HepG2 (cell line): ENCODE measurements at regions not wholly inside any gene's neighbourhood (a gene's known extent, or its start where the extent isn't known, plus 50 kb on each side); places are given as distances from the start of the nearest gene placed in this dataset.

Experiments
- ATAC-seq: fragments of 200-7000 bp; cut with Tn5 transposase; 3 replicates; pipeline ENCODE4 v1.9.1; 2020; ENCODE audit warnings: mild to moderate bottlenecking, moderate library complexity
- BruUV-seq: library from RNA; stranded (reverse); fragments of 400-500 nt; replicated peaks from 2 replicates; lab custom pipeline; 2021; lab: Mats Ljungman, UMichigan
- CTCF ChIA-PET: fragments of 300-600 bp; formaldehyde crosslinking; extraction: SDS; loops from one replicate; lab custom pipeline; 2021; ENCODE audit warnings: low total read pairs, inconsistent platforms, low intra/inter-chr PET ratio; lab: Yijun Ruan, JAX
- POLR2A ChIA-PET: fragments of 350-600 bp; sonication (Branson Sonifier 250); formaldehyde crosslinking; loops from one replicate; lab custom pipeline; 2020; ENCODE audit warnings: antibody characterized with exemption, inconsistent platforms; lab: Yijun Ruan, JAX
- DNase-seq: peaks from one replicate; pipeline ENCODE4 v3.0.0-alpha.2; 2015; ENCODE audit warnings: low spot score
- FAIRE-seq: peaks from 3 replicates; lab custom pipeline; 2011; peaks lifted over from hg19 to GRCh38; lab: Jason Lieb, UNC
- H2AFZ ChIP-seq: one replicate; pipeline ENCODE4 v1.6.1; 2011; ENCODE audit warnings: low read length, inconsistent platforms
- H3K27ac ChIP-seq: fragments of 300-600 bp; 3 replicates; pipeline ENCODE4 v1.8.0; 2011; ENCODE audit warnings: mixed run types, mild to moderate bottlenecking, mixed read lengths, low read length, inconsistent platforms; ENCODE audit not compliant: insufficient read depth; ENCODE audit errors: extremely low read length
- H3K27me3 ChIP-seq, 2 experiments: fragments of 200-600 bp in 1 of 2; 2 replicates in 1 of 2; 3 replicates in 1 of 2; pipeline versions ENCODE4 v1.6.0 to v1.8.0; 2011; ENCODE audit warnings: low read length in 2 of 2, mild to moderate bottlenecking in 2 of 2, moderate library complexity in 2 of 2, inconsistent platforms in 1 of 2; ENCODE audit not compliant: insufficient read depth in 2 of 2, control insufficient read depth in 1 of 2
- H3K36me3 ChIP-seq, 2 experiments: fragments of 200-600 bp in 1 of 2; replicated peaks in 1 of 2; 2 replicates in 1 of 2; 3 replicates in 1 of 2; pipeline versions ENCODE4 v1.5.1 to v1.8.0; 2011; ENCODE audit warnings: low read length in 2 of 2, inconsistent platforms in 1 of 2; ENCODE audit not compliant: insufficient read depth in 2 of 2, control insufficient read depth in 1 of 2
- H3K4me1 ChIP-seq: 2 replicates; pipeline ENCODE4 v1.5.1; 2012; ENCODE audit warnings: low read length, inconsistent platforms; ENCODE audit not compliant: insufficient read depth
- H3K4me2 ChIP-seq: 2 replicates; pipeline ENCODE4 v1.6.0; 2011; ENCODE audit warnings: low read depth, low read length, inconsistent platforms
- H3K4me3 ChIP-seq, 3 experiments: fragments of 200-600 bp in 1 of 3; sonication (generic), shearing (Covaris generic) in 1 of 3; replicated peaks in 1 of 3; 2 replicates each; pipeline ENCODE4 v1.5.1; 2011 to 2016; ENCODE audit warnings: low read length in 3 of 3, inconsistent platforms in 2 of 3, low read depth in 2 of 3, mild to moderate bottlenecking in 2 of 3, control low read depth in 1 of 3, mixed read lengths in 1 of 3; ENCODE audit not compliant: insufficient read depth in 1 of 3
- H3K79me2 ChIP-seq: one replicate; pipeline ENCODE4 v1.6.1; 2011; ENCODE audit warnings: low read length, inconsistent platforms; ENCODE audit not compliant: insufficient read depth
- H3K9ac ChIP-seq: 2 replicates; pipeline ENCODE4 v1.6.0; 2011; ENCODE audit warnings: mild to moderate bottlenecking, low read depth, low read length, inconsistent platforms; ENCODE audit not compliant: insufficient read depth
- H3K9me3 ChIP-seq: 2 replicates; pipeline ENCODE4 v1.5.1; 2012; ENCODE audit warnings: mild to moderate bottlenecking, low read length
- H4K20me1 ChIP-seq: 2 replicates; pipeline ENCODE4 v1.6.0; 2011; ENCODE audit warnings: inconsistent platforms, mild to moderate bottlenecking, low read length, moderate library complexity; ENCODE audit not compliant: insufficient read depth
- FOSL2 ChIP-seq: sonication (generic); formaldehyde crosslinking; IDR thresholded peaks from 2 replicates; pipeline ENCODE4 v1.4.0; 2020; ENCODE audit warnings: missing genetic modification reagents
- IKZF5 ChIP-seq: IDR thresholded peaks from 2 replicates; pipeline ENCODE4 v1.6.1; 2018; ENCODE audit warnings: missing genetic modification reagents, mild to moderate bottlenecking, missing compliant biosample characterization
- RELA ChIP-seq: sonication (generic); formaldehyde crosslinking; IDR thresholded peaks from 2 replicates; pipeline ENCODE4 v1.4.0; 2020; ENCODE audit warnings: missing genetic modification reagents
- ZFP91 ChIP-seq: sonication (generic); formaldehyde crosslinking; IDR thresholded peaks from 2 replicates; pipeline ENCODE4 v1.9.0; 2022; ENCODE audit warnings: missing genetic modification reagents, mild to moderate bottlenecking, borderline replicate concordance
- ZNF253 ChIP-seq: sonication (generic); formaldehyde crosslinking; IDR thresholded peaks from 2 replicates; pipeline ENCODE4 v1.8.0; 2022; ENCODE audit warnings: mild to moderate bottlenecking, missing genetic modification reagents, borderline replicate concordance
- ZNF274 ChIP-seq: sonication (generic); formaldehyde crosslinking; IDR thresholded peaks from 2 replicates; pipeline ENCODE4 v1.5.1; 2020; ENCODE audit warnings: mild to moderate bottlenecking, missing genetic modification reagents
- ZNF281 ChIP-seq: sonication (generic); formaldehyde crosslinking; IDR thresholded peaks from 2 replicates; pipeline ENCODE4 v1.4.0; 2020; ENCODE audit warnings: missing genetic modification reagents, borderline replicate concordance
- WGBS: methylation state at CpG from one replicate; pipeline ENCODE4 v1.1.6; 2017; ENCODE audit warnings: low lambda C conversion rate; 5-methylcytosine and 5-hydroxymethylcytosine counted together
- in situ Hi-C: cut with HindIII; loops from 2 replicates; pipeline ENCODE4 v1.10.0; 2017; ENCODE audit warnings: low pct_unique_long_range_greater_than_20kb; ENCODE audit not compliant: extremely low pct_ligation_motif_present
- intact Hi-C: fragments of 100-400 bp; cut with micrococcal nuclease; formaldehyde crosslinking; loops from one replicate; pipeline ENCODE4 v1.10.0; 2022; ENCODE audit not compliant: unreplicated experiment

GRCh38 chr13:68190818-68191217, 960.7 kb upstream of the PCDH9 start:
- Histone ChIP-seq H3K4me2 (no peak overlapping the region), H3K27me3 (no peaks in the 10 kb centered on the region), H3K4me3 (no peak overlapping the region), H3K9ac (no peak overlapping the region), H3K27ac (no peak overlapping the region), H3K9me3 (no peaks in the 10 kb centered on the region), H3K79me2 (no peaks in the 10 kb centered on the region), H3K36me3 (no peaks in the 10 kb centered on the region), H4K20me1 (no peaks in the 10 kb centered on the region), H2AFZ (no peak overlapping the region), H3K4me1 (no peaks in the 10 kb centered on the region)
- POLR2A ChIA-PET: no interaction called here
- FAIRE-seq: no peak
- ATAC-seq: no peak
- 35% methylated on average over 4 of the region's 4 CpGs for WGBS
- in situ Hi-C loops: no loop called here
- CTCF ChIA-PET: no interaction called here
- TF ChIP-seq ZNF281 (CRISPR knock-in tag): no peak
- TF ChIP-seq IKZF5: no peak
- 0 out of 2 replicates have a peak, but pooled peaks have one; percentile 14 for TF ChIP-seq FOSL2 (CRISPR knock-in tag)
- no peak for TF ChIP-seq RELA (CRISPR knock-in tag)
- TF ChIP-seq ZNF253 (CRISPR knock-in tag): no peak
- no peak for TF ChIP-seq ZNF274 (CRISPR knock-in tag)
- no peak for TF ChIP-seq ZFP91 (CRISPR knock-in tag)
- BruUV-seq: no TSS peak
- peak; percentile 1 for DNase-seq
- intact Hi-C loops: no loop called here
